ENCODE measurements at regions not wholly inside any gene's neighbourhood (a gene's known extent, or its start where the extent isn't known, plus 50 kb on each side); places are given as distances from the start of the nearest gene placed in this dataset.
"Not testable (repeated sequence)": the region's sequence is repeated elsewhere in the genome, so short reads cannot be mapped to it uniquely, and the experiment has no call there.

DNA sequence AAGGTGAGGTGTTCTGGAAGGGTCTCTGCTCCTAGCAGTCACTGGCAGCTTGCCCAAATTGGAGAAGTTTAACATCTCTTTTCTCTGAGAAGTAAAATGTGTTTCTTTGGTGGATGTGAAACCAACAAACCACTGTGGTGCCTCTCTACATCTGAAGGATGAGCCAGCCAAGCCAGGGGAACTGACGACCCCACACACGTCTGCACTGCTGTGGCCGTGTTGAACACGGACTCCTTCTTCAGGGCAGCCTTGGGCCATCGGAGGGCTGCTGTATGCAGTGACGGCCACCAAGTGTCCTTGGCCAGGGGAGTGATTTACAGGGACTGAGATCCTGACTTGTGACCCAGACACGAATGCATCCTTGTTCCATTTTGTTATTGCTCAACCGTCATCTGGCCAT lies 207.8 kb downstream of the ACKR3 start:
- DNase-seq = no peak

GRCh38 chr2:236781933-236782816 lies 212.6 kb downstream of the ACKR3 start:
- no peak for DNase-seq

- DNase-seq = no peak
Observed at GRCh38 chr2:236782938-236783337, 213.3 kb downstream of the ACKR3 start.

GRCh38 chr2:236783417-236784020 lies 213.9 kb downstream of the ACKR3 start:
- DNase-seq = no peak

GRCh38 chr2:236785611-236786057 lies 216.0 kb downstream of the ACKR3 start:
- no peak for DNase-seq

DNA sequence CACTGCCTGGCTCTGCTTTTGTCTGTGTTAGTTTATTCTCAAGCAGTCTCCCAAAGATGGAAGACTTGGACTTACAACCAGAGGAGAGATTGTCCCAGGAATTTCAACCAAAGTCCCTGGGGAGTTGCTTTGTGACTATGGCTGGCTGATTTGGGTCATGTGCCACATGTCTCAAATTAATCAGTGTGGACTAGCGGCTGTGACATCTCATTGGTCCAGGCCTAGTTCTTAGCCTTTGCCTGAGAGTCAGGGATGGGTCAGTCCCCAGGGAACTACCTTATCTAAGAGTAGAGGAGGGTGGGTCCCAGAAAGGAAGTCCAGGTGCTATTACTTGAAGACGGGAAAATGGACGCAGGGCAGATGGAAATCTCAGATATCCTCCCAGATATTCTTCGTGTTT lies 217.1 kb downstream of the ACKR3 start:
- DNase-seq = no peak

- not testable (repeated sequence) for DNase-seq
Observed at GRCh38 chr2:236787376-236787775, 217.8 kb downstream of the ACKR3 start.

- DNase-seq = peak; percentile 32
Observed at GRCh38 chr2:236787885-236788284, 218.3 kb downstream of the ACKR3 start.

GRCh38 chr2:236790963-236791362 lies 221.3 kb downstream of the ACKR3 start:
- DNase-seq = no peak

DNA sequence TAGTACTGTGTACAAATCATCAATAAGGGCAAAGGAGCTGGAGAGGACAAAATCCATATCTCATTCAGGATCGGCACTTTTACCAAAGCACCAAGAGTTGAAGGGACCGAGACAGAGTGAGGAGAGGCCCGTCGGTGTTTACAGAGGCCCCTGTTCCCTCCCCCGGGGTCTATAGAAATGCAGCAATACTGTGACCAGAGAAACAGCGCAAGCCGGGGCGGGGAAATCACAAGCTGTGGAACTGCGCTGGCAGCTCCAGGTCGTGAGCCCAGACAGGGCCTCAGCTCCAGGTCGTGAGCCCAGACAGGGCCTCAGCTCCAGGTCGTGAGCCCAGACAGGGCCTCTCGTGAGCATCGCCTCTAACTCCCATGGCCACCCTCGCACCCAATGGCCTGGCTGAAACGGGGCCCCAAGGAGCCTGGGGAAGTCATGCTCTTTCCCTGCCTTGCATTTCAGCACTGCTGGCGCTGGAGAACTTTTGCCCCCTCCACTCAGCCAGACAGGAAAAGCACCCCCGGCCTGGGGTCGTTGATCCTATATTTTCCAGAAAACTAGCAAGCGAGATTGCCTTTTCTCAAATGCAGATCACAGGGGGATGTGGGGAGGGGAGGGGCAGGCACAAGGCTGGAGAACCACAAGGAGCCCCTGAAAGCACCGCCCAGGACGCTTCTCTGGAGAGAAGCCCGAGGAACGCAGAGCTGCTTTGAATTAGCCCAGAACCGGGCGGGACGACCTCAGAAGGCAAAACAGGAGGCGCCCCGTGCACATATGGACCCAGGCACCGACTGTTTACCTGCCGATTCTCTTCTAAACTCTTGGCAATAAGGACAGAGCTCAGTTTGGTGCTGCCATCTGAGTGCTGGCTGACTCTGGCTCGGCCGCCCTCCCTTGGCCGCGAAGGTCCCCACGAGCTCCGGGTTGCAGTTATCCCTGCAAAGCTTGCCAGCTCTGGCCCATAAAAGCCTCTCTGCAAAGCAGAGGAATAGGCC lies 223.7 kb downstream of the ACKR3 start:
- DNase-seq = no peak

- no peak for DNase-seq
Observed at GRCh38 chr2:236794176-236794957, 224.7 kb downstream of the ACKR3 start.

DNA sequence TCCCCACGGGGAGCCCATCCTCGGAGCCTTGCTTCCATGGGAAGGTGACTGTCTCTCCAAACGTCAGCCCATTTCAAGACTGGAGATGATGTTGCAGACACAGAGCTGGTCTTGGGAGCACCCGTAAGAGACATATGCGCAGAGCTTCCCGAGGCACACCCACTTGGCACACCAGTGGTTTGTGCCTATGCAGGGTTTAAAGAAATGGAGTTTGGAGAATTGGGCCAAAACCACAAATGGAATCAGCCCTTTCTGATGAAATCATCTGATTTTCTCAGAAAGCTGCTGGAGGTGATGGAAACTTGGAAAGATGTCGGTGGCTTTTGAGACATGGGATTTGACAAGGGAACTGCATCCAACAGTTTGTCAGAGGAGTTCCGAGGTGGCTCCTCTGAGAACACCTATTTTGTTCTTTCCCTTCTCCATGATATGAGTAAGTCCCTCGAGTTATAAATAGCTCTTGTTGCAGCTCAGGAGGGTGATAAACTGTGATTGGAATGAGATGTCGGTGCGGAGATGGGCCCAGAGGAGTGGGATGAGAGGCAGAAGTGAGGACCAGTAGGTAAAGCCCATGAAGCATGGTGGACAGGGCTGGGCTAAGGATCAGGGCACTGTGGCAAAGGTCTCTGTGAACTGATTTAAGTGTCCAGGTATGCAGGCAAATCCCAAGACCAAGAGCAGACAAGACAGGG lies 225.7 kb downstream of the ACKR3 start:
- no peak for DNase-seq

DNA sequence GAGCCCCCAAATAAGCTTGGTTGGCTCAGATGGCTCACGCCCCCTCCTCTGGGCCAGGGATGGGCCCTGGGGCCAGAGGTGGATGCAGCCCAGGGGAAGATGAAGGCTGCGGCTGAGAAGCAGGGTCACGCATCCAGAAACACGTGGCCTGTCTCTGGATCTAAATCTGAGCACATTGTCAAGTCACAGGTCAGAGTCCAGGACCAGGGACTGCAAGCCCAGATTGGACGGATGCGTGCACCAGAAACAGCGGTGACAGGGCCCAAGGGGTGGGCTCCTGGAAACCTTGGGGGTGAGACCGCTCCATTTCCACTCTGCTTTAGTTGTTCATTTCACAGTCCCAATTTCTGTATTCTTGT lies 226.2 kb downstream of the ACKR3 start:
- no peak for DNase-seq

- DNase-seq = no peak
Observed at GRCh38 chr2:236796236-236796635, 226.6 kb downstream of the ACKR3 start.

GRCh38 chr2:236797411-236797810 lies 227.8 kb downstream of the ACKR3 start:
- DNase-seq = no peak

- DNase-seq = no peak
Observed at GRCh38 chr2:236798491-236798890, 228.9 kb downstream of the ACKR3 start.

DNA sequence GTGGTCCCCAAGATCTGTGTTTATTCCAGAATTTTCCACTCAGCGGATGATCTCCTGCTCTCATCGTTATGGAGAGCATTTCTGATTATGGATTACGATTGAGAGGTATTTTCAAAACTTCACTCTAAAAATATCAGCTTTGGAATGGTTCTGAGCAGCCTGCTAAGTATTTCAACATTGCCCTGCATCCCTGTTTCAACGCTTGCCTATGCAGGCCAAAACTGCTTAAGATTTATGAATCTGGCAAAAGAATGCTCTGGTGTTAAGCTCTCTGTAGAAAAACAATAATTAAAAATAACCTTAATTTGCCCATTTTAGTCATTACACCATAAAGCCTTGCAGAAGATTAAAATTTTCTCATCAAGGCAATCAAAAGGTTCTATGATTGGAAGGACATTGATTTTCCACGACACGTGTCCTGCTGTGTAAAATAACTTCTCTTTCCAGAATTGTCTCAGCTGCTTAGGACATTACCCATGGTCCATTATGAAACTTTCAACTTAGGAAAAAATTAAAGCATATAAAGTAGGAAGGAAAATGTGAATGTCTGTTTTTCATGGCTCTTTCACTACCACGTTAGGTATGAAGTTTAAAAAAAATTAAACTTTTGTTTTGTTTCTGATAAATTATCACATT lies 229.9 kb downstream of the ACKR3 start:
- no peak for DNase-seq

DNA sequence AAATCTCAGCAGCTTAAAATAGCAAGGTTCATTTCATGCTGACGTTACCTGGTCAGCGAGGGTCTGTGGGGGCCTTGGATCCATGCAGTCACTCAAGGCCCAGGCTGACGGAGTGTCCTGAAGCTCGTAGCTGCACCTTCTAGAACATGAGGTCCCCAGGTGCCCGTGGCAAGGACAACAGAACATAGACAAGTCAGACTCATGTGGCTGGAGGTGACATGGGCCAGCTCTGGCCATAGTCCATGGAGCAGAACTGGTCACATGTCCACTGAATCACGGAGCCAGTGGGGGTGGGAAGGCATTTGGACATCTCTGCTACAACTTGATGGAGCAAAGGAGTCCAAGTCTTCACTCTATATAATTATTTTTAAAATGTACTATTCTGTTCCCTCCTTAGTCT lies 233.2 kb downstream of the ACKR3 start:
- no peak for DNase-seq

DNA sequence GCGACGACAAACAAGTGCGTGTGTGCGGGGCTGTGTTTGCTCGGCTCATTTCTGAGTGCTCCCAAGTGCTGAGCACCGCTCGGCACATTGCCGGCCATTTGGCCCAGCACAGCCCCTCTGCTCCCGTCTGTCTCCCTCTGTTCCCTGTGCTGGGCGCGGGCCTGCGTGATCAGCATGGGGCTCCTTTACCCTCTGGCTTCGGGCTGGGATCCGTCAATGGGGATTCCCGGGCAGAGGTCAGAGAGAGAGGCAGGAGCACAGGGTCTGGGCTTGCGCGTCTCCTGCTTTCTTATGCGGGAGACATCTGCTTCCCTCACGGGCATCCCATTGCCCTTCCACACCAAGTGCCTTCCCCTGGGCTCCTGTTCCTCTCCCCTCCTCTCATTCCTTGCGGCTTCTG lies 234.0 kb downstream of the ACKR3 start:
- no peak for DNase-seq

DNA sequence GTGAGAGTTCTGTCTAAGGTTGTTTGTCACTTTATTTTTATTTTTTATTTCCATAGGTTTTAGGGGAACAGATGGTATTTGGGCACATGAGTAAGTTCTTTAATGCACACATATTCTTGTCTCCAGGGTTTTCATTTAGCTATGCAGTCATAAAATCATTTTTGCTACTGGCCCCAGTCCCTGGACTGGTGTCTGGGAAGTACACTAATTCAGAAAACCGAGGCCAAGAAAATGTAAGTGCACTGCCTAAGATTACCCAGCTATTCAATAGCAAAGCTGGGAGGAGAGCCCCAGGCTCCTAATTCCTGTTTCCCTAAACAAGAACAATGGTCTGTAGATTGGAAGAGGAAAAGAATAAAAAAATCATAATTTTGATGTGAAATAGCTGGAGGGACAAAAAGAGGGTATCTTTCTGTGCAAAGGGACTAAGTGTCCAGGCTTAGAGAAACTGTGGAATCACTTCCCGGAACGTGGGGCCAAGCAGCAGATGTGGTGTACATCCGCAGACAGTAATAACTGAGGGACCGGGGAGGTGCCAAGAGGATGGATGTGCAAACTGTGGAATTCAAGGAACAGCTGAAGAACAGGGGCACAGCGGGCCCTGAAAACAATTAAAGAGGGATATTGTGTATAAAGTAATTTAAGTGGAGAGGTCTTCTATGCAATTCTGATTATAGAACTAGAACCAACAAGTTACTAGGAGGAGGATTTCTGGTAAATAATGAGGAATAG lies 236.3 kb downstream of the ACKR3 start:
- no peak for DNase-seq

- DNase-seq = no peak
Observed at GRCh38 chr2:236809716-236810115, 240.1 kb downstream of the ACKR3 start.

Measured in CD4-positive, alpha-beta T cell treated with Interleukin-15 for 1 hour (primary cell).